ENCODE measurements at regions not wholly inside any gene's neighbourhood (a gene's known extent, or its start where the extent isn't known, plus 50 kb on each side); places are given as distances from the start of the nearest gene placed in this dataset.

DNA sequence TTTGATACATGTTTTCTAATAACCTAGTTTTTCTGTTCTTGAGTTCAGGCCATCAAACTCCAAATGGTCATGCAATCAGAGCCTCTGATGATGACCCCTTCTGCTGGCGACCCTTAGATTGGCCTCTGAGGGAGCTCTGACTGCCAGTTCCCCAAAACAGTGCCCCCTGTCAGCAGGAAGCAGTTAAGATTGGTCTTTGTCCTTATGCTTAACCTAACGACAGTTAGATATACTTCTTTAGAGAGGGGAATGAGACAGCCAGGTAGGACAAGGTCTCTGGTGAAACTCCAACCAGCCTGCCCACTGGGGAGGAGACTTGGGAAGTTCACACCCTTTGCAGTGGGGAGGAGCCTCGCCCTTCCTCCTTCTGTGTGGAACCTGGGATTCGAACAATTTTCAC lies 390.4 kb upstream of the KIF2A start:
- Histone ChIP-seq H3K27me3 (ENCODE audit: control insufficient read depth, low read length) (no peaks in the 10 kb centered on the region), H3K4me1 (ENCODE audit: control insufficient read depth, low read length) (no peaks in the 10 kb centered on the region), H3K79me2 (ENCODE audit: control insufficient read depth, low read length) (no peaks in the 10 kb centered on the region), H3F3A (ENCODE audit: control insufficient read depth, insufficient read depth) (no peaks in the 10 kb centered on the region), H3K4me2 (ENCODE audit: low read length) (no peak overlapping the region), H3K4me3 (ENCODE audit: low read length) (no peak overlapping the region), H3K27ac (ENCODE audit: low read depth, low read length) (no peak overlapping the region), H3K9me3 (ENCODE audit: control insufficient read depth, insufficient read depth, low read length) (no peaks in the 10 kb centered on the region), H3K9me2 (replicated peaks; ENCODE audit: control insufficient read depth, low read length) (no peaks in the 10 kb centered on the region), H3K36me3 (ENCODE audit: control insufficient read depth, low read length) (no peaks in the 10 kb centered on the region), H4K20me1 (ENCODE audit: control insufficient read depth, insufficient read depth, low read depth, low read length) (no peaks in the 10 kb centered on the region)
- TF ChIP-seq, protein P1, sequence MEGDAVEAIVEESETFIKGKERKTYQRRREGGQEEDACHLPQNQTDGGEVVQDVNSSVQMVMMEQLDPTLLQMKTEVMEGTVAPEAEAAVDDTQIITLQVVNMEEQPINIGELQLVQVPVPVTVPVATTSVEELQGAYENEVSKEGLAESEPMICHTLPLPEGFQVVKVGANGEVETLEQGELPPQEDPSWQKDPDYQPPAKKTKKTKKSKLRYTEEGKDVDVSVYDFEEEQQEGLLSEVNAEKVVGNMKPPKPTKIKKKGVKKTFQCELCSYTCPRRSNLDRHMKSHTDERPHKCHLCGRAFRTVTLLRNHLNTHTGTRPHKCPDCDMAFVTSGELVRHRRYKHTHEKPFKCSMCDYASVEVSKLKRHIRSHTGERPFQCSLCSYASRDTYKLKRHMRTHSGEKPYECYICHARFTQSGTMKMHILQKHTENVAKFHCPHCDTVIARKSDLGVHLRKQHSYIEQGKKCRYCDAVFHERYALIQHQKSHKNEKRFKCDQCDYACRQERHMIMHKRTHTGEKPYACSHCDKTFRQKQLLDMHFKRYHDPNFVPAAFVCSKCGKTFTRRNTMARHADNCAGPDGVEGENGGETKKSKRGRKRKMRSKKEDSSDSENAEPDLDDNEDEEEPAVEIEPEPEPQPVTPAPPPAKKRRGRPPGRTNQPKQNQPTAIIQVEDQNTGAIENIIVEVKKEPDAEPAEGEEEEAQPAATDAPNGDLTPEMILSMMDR (IDR thresholded peaks at IDR 0.05; ENCODE audit: low read depth, low read length, poor library complexity, severe bottlenecking), result no peak
- no peak for TF ChIP-seq EZH2phosphoT487 (IDR thresholded peaks at IDR 0.05; ENCODE audit: borderline replicate concordance, low read length)

DNA sequence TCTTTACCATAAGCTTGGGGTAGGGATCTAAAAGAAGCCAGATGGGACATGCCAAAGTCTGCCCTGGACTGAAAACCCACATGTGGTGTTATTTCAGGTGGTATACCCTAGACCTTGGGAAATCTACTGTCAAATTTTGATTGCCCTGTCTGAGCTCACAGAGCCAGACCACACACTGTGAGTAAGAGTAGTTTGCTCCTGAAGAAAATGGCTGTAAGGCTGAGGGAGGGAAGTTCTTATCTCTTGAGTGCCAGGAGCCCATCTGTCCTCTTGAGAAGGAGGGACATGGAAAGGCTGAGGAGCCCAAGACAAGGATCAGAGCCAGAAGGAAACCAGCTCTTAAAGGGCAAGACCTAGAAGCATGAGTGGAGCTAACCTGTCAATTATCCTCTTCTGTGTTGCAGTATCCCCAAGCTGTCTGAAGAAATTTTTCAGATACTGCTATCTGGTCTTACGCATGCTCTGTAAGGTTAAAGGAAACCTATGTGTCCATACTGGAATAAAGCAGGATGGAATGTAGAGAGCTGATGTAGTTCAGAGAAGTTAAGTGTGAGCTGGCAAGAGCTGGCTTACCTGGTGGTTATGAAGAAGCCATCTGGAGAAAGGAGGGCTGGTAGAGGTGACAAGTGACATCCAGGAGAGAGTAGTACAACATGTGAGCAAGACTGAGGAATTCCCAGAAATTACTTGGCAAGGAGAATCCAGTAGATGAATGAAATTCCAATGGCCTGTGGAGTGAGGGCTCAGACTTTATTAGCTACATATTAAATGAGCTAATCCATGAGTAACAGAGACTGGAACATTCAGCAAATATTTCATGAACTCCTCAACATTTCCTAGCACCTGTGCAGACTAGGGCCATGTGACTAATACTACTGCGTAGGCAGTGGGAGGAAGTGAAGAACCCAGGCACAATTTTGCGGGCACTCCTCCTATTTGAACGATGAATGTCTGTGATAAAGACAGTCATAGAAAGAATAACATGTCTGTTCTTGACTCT lies 389.1 kb upstream of the KIF2A start:
- Histone ChIP-seq H3K27ac (ENCODE audit: low read depth, low read length) (no peak overlapping the region), H3K4me2 (ENCODE audit: low read length) (no peak overlapping the region)
- TF ChIP-seq EZH2phosphoT487 (IDR thresholded peaks at IDR 0.05; ENCODE audit: borderline replicate concordance, low read length), result no peak
- TF ChIP-seq, protein P1 (IDR thresholded peaks at IDR 0.05; ENCODE audit: low read depth, low read length, poor library complexity, severe bottlenecking), result no peak

DNA sequence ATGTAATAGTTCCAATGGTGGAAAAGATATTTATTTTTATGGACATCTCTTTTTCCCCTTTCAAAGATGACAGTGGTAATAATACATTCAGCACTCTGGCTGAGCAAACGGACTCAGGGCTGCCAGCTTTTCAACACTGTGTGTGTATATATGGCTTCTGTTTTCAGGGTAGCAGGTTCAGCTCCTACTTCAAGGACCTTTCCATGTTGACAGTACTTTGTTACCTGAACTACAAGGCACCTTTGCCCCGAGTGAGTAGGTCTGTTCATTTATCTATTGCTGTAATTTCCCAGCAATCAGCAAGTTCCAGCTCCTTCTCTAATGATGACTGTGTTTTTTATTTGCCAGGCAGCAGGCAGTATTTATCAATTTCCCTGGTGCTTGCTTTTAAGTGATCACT lies 387.4 kb upstream of the KIF2A start:
- H3K9me3 ChIP-seq (ENCODE audit: control insufficient read depth, insufficient read depth, low read length), result no peaks in the 10 kb centered on the region
- H3K4me2 ChIP-seq (ENCODE audit: low read length), result no peak overlapping the region
- no peak overlapping the region for H3K4me3 ChIP-seq (ENCODE audit: low read length)
- no peak overlapping the region for H3K27ac ChIP-seq (ENCODE audit: low read depth, low read length)
- H4K20me1 ChIP-seq (ENCODE audit: control insufficient read depth, insufficient read depth, low read depth, low read length), result no peaks in the 10 kb centered on the region
- H3K36me3 ChIP-seq (ENCODE audit: control insufficient read depth, low read length), result no peaks in the 10 kb centered on the region
- no peaks in the 10 kb centered on the region for H3K79me2 ChIP-seq (ENCODE audit: control insufficient read depth, low read length)
- H3K9me2 ChIP-seq (replicated peaks; ENCODE audit: control insufficient read depth, low read length), result no peaks in the 10 kb centered on the region
- no peaks in the 10 kb centered on the region for H3F3A ChIP-seq (ENCODE audit: control insufficient read depth, insufficient read depth)
- H3K27me3 ChIP-seq (ENCODE audit: control insufficient read depth, low read length), result no peaks in the 10 kb centered on the region
- TF ChIP-seq, protein P1 (IDR thresholded peaks at IDR 0.05; ENCODE audit: low read depth, low read length, poor library complexity, severe bottlenecking), result no peak
- TF ChIP-seq EZH2phosphoT487 (IDR thresholded peaks at IDR 0.05; ENCODE audit: borderline replicate concordance, low read length), result no peak
- no peaks in the 10 kb centered on the region for H3K4me1 ChIP-seq (ENCODE audit: control insufficient read depth, low read length)

More for the DNA sequence above, 389.1 kb upstream of the KIF2A start:
- Histone ChIP-seq H3K79me2 (ENCODE audit: control insufficient read depth, low read length) (no peaks in the 10 kb centered on the region), H3K9me3 (ENCODE audit: control insufficient read depth, insufficient read depth, low read length) (no peaks in the 10 kb centered on the region), H3K9me2 (replicated peaks; ENCODE audit: control insufficient read depth, low read length) (no peaks in the 10 kb centered on the region), H3K27me3 (ENCODE audit: control insufficient read depth, low read length) (no peaks in the 10 kb centered on the region), H3K4me3 (ENCODE audit: low read length) (no peak overlapping the region), H3K36me3 (ENCODE audit: control insufficient read depth, low read length) (no peaks in the 10 kb centered on the region), H3K4me1 (ENCODE audit: control insufficient read depth, low read length) (no peaks in the 10 kb centered on the region), H4K20me1 (ENCODE audit: control insufficient read depth, insufficient read depth, low read depth, low read length) (no peaks in the 10 kb centered on the region), H3F3A (ENCODE audit: control insufficient read depth, insufficient read depth) (no peaks in the 10 kb centered on the region)

All from DOHH2 (cell line).